ENCODE measurements at regions not wholly inside any gene's neighbourhood (a gene's known extent, or its start where the extent isn't known, plus 50 kb on each side); places are given as distances from the start of the nearest gene placed in this dataset.

GRCh38 chr21:41557884-41558283, 49.9 kb upstream of the TMPRSS2 start (continued):
- no peak for TF ChIP-seq ZNF275 (CRISPR knock-in tag; IDR thresholded peaks at IDR 0.05; ENCODE audit: borderline replicate concordance)
- no peak for TF ChIP-seq PHF21A (CRISPR knock-in tag; IDR thresholded peaks at IDR 0.05)
- TF ChIP-seq PRMT3 (CRISPR knock-in tag; IDR thresholded peaks at IDR 0.05; ENCODE audit: borderline replicate concordance, low read depth), result no peak
- TF ChIP-seq BCL6 (CRISPR knock-in tag; IDR thresholded peaks at IDR 0.05), result peak; percentile 53
- 0 out of 2 replicates have a peak, but pooled peaks have one; percentile 20 for TF ChIP-seq ARID5B (CRISPR knock-in tag; IDR thresholded peaks at IDR 0.05)
- no peak for TF ChIP-seq ZNF567 (CRISPR knock-in tag; IDR thresholded peaks at IDR 0.05; ENCODE audit: borderline replicate concordance)
- TF ChIP-seq U2AF1 (optimal IDR thresholded peaks at IDR 0.05; ENCODE audit: low read depth, low read length), result no peak
- no peak for TF ChIP-seq ZBTB34 (CRISPR knock-in tag; IDR thresholded peaks at IDR 0.05)
- TF ChIP-seq ESRRA (CRISPR knock-in tag; IDR thresholded peaks at IDR 0.05; ENCODE audit: low read depth), result peak; percentile 78; the same call in 1 of the 2 replicates
- peak; percentile 24; the same call in 1 of the 2 replicates for TF ChIP-seq SALL1 (CRISPR knock-in tag; IDR thresholded peaks at IDR 0.05)
- no peak for TF ChIP-seq POLR2AphosphoS5 (IDR thresholded peaks at IDR 0.05; ENCODE audit: low read depth, low read length)
- no peak for TF ChIP-seq ZC3H13 (CRISPR knock-in tag; IDR thresholded peaks at IDR 0.05)
- TF ChIP-seq GLMP (CRISPR knock-in tag; IDR thresholded peaks at IDR 0.05; ENCODE audit: borderline replicate concordance), result no peak
- TF ChIP-seq GTF3A (CRISPR knock-in tag; conservative IDR thresholded peaks at IDR 0.05), result no peak
- TF ChIP-seq ZFX (CRISPR knock-in tag; IDR thresholded peaks at IDR 0.05; ENCODE audit: low read depth), result peak; percentile 25; the same call in 1 of the 2 replicates
- no peak for TF ChIP-seq MEF2D (CRISPR knock-in tag; IDR thresholded peaks at IDR 0.05)
- TF ChIP-seq GATAD2A (CRISPR knock-in tag; IDR thresholded peaks at IDR 0.05), result peak; percentile 40; the same call in 1 of the 2 replicates
- no peak for TF ChIP-seq KAT7 (CRISPR knock-in tag; IDR thresholded peaks at IDR 0.05; ENCODE audit: borderline replicate concordance)
- TF ChIP-seq BRD4 (CRISPR knock-in tag; IDR thresholded peaks at IDR 0.05), result no peak
- TF ChIP-seq ZZZ3 (CRISPR knock-in tag; IDR thresholded peaks at IDR 0.05; ENCODE audit: borderline replicate concordance), result no peak
- no peak for TF ChIP-seq NONO (IDR thresholded peaks at IDR 0.05)
- no peak for TF ChIP-seq NONO (CRISPR knock-in tag; conservative IDR thresholded peaks at IDR 0.05)
- no peak for TF ChIP-seq SPEN (CRISPR knock-in tag; IDR thresholded peaks at IDR 0.05; ENCODE audit: low read depth)
- TF ChIP-seq SSRP1 (CRISPR knock-in tag; IDR thresholded peaks at IDR 0.05), result no peak
- no peak for TF ChIP-seq LCORL (IDR thresholded peaks at IDR 0.05)
- no peak for TF ChIP-seq LCORL (CRISPR knock-in tag; IDR thresholded peaks at IDR 0.05)

Data from HepG2 (cell line).